Endodermal cell (in vitro differentiated cells): ENCODE measurements at regions not wholly inside any gene's neighbourhood (a gene's known extent, or its start where the extent isn't known, plus 50 kb on each side); places are given as distances from the start of the nearest gene placed in this dataset.

Experiments
- DNase-seq: peaks from one replicate; pipeline ENCODE4 v3.0.0-alpha.2; 2017
- H3K27ac ChIP-seq: 2 replicates; pipeline ENCODE4 v1.5.1; 2013; ENCODE audit warnings: mild to moderate bottlenecking, low read depth, low read length, moderate library complexity
- H3K27me3 ChIP-seq: 2 replicates; pipeline ENCODE4 v1.6.1; 2013; ENCODE audit warnings: mild to moderate bottlenecking, low read length, moderate library complexity; ENCODE audit not compliant: insufficient read depth, control insufficient read depth, poor library complexity, severe bottlenecking
- H3K36me3 ChIP-seq: 2 replicates; pipeline ENCODE4 v1.7.0; 2013; ENCODE audit warnings: mild to moderate bottlenecking, low read length, moderate library complexity; ENCODE audit not compliant: control insufficient read depth, insufficient read depth
- H3K4me1 ChIP-seq: one replicate; pipeline ENCODE4 v1.7.0; 2013; ENCODE audit warnings: low read length; ENCODE audit not compliant: control insufficient read depth, insufficient read depth
- H3K4me3 ChIP-seq: 2 replicates; pipeline ENCODE4 v1.5.1; 2013; ENCODE audit warnings: mild to moderate bottlenecking, low read length, moderate library complexity
- H3K9ac ChIP-seq: 2 replicates; pipeline ENCODE4 v1.6.1; 2013; ENCODE audit warnings: mild to moderate bottlenecking, low read length, moderate library complexity; ENCODE audit not compliant: poor library complexity, severe bottlenecking; ENCODE audit errors: extremely low read depth
- H3K9me3 ChIP-seq: 2 replicates; pipeline ENCODE4 v1.6.1; 2013; ENCODE audit warnings: mild to moderate bottlenecking, low read length, moderate library complexity; ENCODE audit not compliant: control insufficient read depth
- H3K27ac Mint-ChIP-seq: 2 replicates; pipeline ENCODE4 v1.8.0; 2020; ENCODE audit warnings: mixed read lengths
- H3K27me3 Mint-ChIP-seq: 2 replicates; pipeline ENCODE4 v1.8.0; 2021; ENCODE audit warnings: mild to moderate bottlenecking, mixed read lengths; ENCODE audit not compliant: insufficient read depth
- H3K36me3 Mint-ChIP-seq: 2 replicates; pipeline ENCODE4 v1.8.0; 2020; ENCODE audit warnings: low read depth, mixed read lengths
- H3K4me1 Mint-ChIP-seq: 2 replicates; pipeline ENCODE4 v1.8.0; 2020; ENCODE audit warnings: mixed read lengths
- H3K4me3 Mint-ChIP-seq: 2 replicates; pipeline ENCODE4 v1.8.0; 2020; ENCODE audit warnings: mild to moderate bottlenecking, moderate library complexity, mixed read lengths
- H3K9me3 Mint-ChIP-seq: 2 replicates; pipeline ENCODE4 v1.8.0; 2020; ENCODE audit warnings: mild to moderate bottlenecking, mixed read lengths
- CTCF ChIP-seq: fragments of 200-600 bp; sonication (generic); conservative IDR thresholded peaks from 2 replicates; pipeline ENCODE4 v1.5.0; 2021; ENCODE audit warnings: antibody characterized with exemption, mild to moderate bottlenecking
- WGBS, 2 experiments: methylation state at CpG; one replicate each; pipeline versions ENCODE4 v1.1.5 to v1.1.7; 2013; ENCODE audit warnings: missing lambda C conversion rate in 2 of 2, mixed read lengths in 1 of 2; ENCODE audit not compliant: insufficient coverage in 1 of 2, insufficient read length in 1 of 2; 5-methylcytosine and 5-hydroxymethylcytosine counted together

GRCh38 chr5:117734056-117734455, 1159.4 kb upstream of the SEMA6A start:
- WGBS, 2 experiments, result 97 to 100% methylated on average over 1 to 4 of the region's 4 CpGs
- no peak for DNase-seq
- no peak for TF ChIP-seq CTCF

GRCh38 chr5:117733051-117733450, 1158.4 kb upstream of the SEMA6A start:
- no peak overlapping the region for H3K4me3 ChIP-seq
- no peaks in the 10 kb centered on the region for H3K27me3 ChIP-seq
- Mint-ChIP-seq H3K27me3 (no peaks in the 10 kb centered on the region), H3K9me3 (no peaks in the 10 kb centered on the region), H3K36me3 (no peaks in the 10 kb centered on the region), H3K4me1 (no peaks in the 10 kb centered on the region), H3K4me3 (no peak overlapping the region), H3K27ac (no peak overlapping the region)
- TF ChIP-seq CTCF, result no peak
- no peak overlapping the region for H3K27ac ChIP-seq
- no peak overlapping the region for H3K9ac ChIP-seq
- H3K9me3 ChIP-seq, result no peaks in the 10 kb centered on the region
- H3K4me1 ChIP-seq, result no peaks in the 10 kb centered on the region
- no peak for DNase-seq
- no peaks in the 10 kb centered on the region for H3K36me3 ChIP-seq
- WGBS, 2 experiments, result 71 to 90% methylated on average over 1 to 2 of the region's 2 CpGs

More at GRCh38 chr5:117734056-117734455, 1159.4 kb upstream of the SEMA6A start:
- Histone ChIP-seq H3K27me3 (no peaks in the 10 kb centered on the region), H3K9me3 (no peaks in the 10 kb centered on the region), H3K36me3 (no peaks in the 10 kb centered on the region), H3K9ac (no peak overlapping the region), H3K4me3 (no peak overlapping the region), H3K4me1 (no peaks in the 10 kb centered on the region), H3K27ac (no peak overlapping the region)
- H3K9me3 Mint-ChIP-seq, result no peaks in the 10 kb centered on the region
- no peaks in the 10 kb centered on the region for H3K36me3 Mint-ChIP-seq
- H3K27me3 Mint-ChIP-seq, result no peaks in the 10 kb centered on the region
- H3K4me3 Mint-ChIP-seq, result no peak overlapping the region
- no peaks in the 10 kb centered on the region for H3K4me1 Mint-ChIP-seq
- no peak overlapping the region for H3K27ac Mint-ChIP-seq

GRCh38 chr5:117732264-117732663, 1157.6 kb upstream of the SEMA6A start:
- Mint-ChIP-seq H3K9me3 (no peaks in the 10 kb centered on the region), H3K27ac (no peak overlapping the region)
- 86 to 94% methylated on average over 1 to 3 of the region's 3 CpGs for WGBS, 2 experiments

More at GRCh38 chr5:117732264-117732663, 1157.6 kb upstream of the SEMA6A start:
- H3K9ac ChIP-seq, result no peak overlapping the region
- H3K27ac ChIP-seq, result no peak overlapping the region
- Mint-ChIP-seq H3K4me1 (no peaks in the 10 kb centered on the region), H3K27me3 (no peaks in the 10 kb centered on the region), H3K4me3 (no peak overlapping the region), H3K36me3 (no peaks in the 10 kb centered on the region)
- H3K4me1 ChIP-seq, result no peaks in the 10 kb centered on the region
- no peak overlapping the region for H3K4me3 ChIP-seq
- no peaks in the 10 kb centered on the region for H3K27me3 ChIP-seq
- no peaks in the 10 kb centered on the region for H3K36me3 ChIP-seq
- no peak for DNase-seq
- H3K9me3 ChIP-seq, result no peaks in the 10 kb centered on the region
- no peak for TF ChIP-seq CTCF
